GM12865 (cell line): ENCODE measurements at regions not wholly inside any gene's neighbourhood (a gene's known extent, or its start where the extent isn't known, plus 50 kb on each side); places are given as distances from the start of the nearest gene placed in this dataset.

Experiments used
- DNase-seq: peaks from one replicate; pipeline ENCODE4 v3.0.0; 2010; ENCODE audit warnings: low read depth
- H3K4me3 ChIP-seq: 2 replicates; pipeline ENCODE4 v1.5.1; 2011; ENCODE audit warnings: mild to moderate bottlenecking, low read depth, low read length, control low read depth
- CTCF ChIP-seq: IDR thresholded peaks from 2 replicates; pipeline ENCODE4 v1.5.1; 2011; ENCODE audit warnings: low read length, control low read depth, low read depth, inconsistent platforms; ENCODE audit not compliant: insufficient read depth; ENCODE audit errors: missing control alignments

- TF ChIP-seq CTCF: no peak
- no peak overlapping the region for H3K4me3 ChIP-seq
- no peak for DNase-seq
Measured at GRCh38 chr2:146203064-146203624, 1641.7 kb upstream of the ACVR2A start.

GRCh38 chr2:146193619-146194018 lies 1651.2 kb upstream of the ACVR2A start:
- H3K4me3 ChIP-seq: no peak overlapping the region
- TF ChIP-seq CTCF: no peak
- no peak for DNase-seq

GRCh38 chr2:146189541-146189940 lies 1655.3 kb upstream of the ACVR2A start:
- no peak for TF ChIP-seq CTCF
- H3K4me3 ChIP-seq: no peak overlapping the region
- no peak for DNase-seq

GRCh38 chr2:146173934-146174333 lies 1654.0 kb upstream of the ZEB2 start:
- no peak for DNase-seq
- H3K4me3 ChIP-seq: no peak overlapping the region

GRCh38 chr2:146161256-146161882 lies 1641.5 kb upstream of the ZEB2 start:
- no peak for DNase-seq
- H3K4me3 ChIP-seq: no peak overlapping the region
- TF ChIP-seq CTCF: no peak

More at GRCh38 chr2:146173934-146174333, 1654.0 kb upstream of the ZEB2 start:
- no peak for TF ChIP-seq CTCF

- DNase-seq: no peak
- no peak for TF ChIP-seq CTCF
- H3K4me3 ChIP-seq: no peak overlapping the region
Measured at GRCh38 chr2:146158072-146158674, 1638.3 kb upstream of the ZEB2 start.
